ENCODE measurements at regions not wholly inside any gene's neighbourhood (a gene's known extent, or its start where the extent isn't known, plus 50 kb on each side); places are given as distances from the start of the nearest gene placed in this dataset.
A peak's percentile ranks its signal among the peaks of the same experiment; 100 is the strongest.
"Not testable (repeated sequence)": the region's sequence is repeated elsewhere in the genome, so short reads cannot be mapped to it uniquely, and the experiment has no call there.

DNA sequence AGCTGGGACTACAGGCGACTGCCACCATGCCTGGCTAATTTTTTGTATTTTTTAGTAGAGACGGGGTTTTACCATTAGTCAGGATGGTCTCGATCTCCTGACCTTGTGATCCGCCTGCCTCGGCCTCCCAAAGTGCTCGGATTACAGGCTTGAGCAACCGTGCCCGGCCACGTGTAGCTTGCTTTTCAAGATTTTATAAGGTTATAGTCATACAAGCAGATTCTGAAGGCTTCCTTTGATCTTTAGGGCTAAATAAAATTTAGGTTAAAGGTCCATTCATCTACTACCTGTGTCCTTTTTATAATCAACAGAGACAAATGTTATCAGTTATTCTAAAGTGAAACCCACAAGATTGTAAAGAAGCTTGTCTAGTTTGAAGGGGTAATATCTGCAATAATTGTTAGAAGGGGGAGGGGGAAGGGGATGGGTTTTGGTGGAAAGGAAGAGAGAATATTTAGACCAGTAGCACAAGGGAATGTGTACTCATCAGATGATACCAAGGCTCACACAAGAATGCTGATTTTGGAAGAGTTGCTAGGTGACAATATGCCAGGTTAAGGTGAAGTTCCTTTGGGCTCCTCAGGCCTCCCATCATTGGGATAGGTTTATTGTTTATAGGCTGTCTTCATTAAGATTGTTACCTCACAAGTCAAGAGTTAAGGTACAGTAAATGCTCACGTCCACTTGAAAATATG is 284.7 kb downstream of the ALDH8A1 start:
- no peak for DNase-seq

DNA sequence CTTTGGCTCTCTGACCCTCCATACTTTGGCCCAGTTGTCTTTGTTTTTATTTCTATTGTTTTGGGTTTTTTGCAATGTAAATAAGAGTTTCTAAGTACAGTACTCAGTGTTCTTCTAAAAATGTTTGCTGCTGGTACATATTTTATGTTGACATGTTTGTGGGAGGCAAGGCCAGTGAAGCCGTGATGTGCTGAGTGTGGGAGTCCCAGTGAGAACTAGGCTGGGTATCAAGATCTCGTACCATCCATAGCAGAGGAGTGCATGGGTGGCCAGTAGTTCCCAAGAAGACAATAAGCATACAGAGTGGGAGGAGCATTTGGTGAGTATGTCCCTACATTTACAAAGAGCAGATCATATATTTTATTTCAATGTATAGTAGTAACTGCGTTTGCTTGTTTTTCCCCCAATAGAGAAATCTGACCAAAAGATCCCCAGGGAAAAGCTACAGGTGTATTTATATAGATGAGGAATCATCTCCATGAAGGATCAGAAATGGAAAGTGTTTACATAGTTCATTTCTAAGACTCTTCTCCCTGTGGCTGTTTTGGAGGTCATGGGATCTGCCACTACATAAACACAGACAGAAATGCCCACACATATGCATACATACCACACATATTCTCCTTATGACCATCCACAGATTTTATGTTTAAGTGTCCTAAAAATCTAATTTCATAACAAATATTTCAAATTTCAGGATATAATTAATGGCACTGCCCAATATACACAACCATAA is 285.9 kb downstream of the ALDH8A1 start:
- no peak for DNase-seq

DNA sequence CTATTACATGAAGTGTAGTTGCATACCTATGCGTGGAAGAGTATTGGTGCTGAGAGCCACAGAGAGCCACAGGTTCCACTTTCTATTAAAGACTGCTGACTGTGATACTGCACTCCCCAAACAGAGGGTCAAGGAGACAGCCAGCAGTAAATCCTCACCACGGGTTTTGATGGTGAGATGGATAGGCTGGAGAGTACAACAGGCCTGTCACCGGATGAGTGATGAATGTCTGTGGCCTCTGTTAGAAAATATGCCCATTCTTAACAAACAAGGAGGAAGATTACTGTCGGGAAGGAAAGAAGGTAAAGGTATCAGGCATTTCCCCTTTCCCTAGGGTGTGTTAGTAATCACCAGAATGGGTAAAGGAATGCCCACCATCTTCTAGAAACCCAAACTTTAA is 286.5 kb downstream of the ALDH8A1 start:
- no peak for DNase-seq

DNA sequence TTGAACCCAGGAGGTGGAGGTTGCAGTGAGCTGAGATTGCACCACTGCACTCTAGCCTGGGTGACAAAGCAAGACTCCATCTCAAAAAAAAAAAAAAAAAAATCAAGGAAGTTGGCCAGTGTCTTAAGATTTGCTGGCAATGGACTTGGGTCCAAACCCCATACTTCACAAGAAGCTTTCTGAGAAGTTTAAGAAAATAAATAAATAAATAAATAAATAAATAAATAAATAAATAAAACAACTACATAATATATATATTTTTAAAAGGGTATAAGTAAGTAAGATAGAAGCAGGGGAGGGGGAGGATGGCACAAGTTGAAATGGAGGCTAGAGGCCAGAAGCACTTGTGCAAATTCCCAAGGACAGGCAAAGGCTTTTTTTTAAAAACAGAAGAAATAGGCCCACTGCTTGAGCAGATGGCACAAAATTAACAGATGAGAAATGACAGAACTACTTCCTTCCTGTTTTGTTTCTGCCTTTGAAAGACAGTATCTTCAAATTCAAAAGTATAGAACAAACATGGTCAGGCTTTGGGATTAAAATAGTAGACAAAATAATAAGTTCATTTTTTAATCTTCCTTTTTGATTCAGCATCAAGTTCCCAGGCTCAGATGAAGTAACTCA is 287.7 kb downstream of the ALDH8A1 start:
- DNase-seq, result no peak

DNA sequence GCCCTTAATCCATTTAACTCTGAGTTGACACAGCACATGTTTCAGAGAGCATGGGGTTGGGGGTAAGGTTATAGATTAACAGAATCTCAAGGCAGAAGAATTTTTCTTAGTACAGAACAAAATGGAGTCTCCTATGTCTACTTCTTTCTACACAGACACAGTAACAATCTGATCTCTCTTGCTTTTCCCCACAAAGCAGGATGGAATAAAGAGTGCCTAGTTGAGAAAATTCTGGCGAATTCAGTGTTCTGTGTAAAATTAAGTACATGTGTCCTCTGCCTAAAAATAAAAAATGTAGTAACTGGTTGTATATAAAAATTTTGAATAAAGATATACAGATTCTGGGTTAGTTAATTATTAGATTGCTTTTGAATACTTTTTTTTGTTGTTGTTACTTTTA is 290.0 kb downstream of the ALDH8A1 start:
- not testable (repeated sequence) for DNase-seq

DNA sequence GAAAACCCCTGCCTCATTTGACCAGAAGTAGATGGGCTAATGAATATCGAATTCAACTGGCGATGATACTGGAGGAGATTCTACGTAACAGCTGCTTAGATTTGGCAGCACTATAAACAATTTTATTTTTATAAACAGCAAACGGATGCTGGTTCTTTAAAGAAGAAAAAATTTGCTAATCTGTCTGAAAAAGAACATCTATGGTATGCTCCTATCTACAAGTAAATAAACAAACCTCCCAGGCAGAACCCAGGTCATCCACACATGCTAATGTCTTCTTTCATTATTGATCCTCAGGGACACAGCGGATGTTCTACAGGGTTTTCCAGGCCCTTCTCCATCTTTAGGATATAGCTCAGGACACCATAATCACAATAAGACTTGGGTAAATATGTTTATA is 291.3 kb downstream of the ALDH8A1 start:
- no peak for DNase-seq

DNA sequence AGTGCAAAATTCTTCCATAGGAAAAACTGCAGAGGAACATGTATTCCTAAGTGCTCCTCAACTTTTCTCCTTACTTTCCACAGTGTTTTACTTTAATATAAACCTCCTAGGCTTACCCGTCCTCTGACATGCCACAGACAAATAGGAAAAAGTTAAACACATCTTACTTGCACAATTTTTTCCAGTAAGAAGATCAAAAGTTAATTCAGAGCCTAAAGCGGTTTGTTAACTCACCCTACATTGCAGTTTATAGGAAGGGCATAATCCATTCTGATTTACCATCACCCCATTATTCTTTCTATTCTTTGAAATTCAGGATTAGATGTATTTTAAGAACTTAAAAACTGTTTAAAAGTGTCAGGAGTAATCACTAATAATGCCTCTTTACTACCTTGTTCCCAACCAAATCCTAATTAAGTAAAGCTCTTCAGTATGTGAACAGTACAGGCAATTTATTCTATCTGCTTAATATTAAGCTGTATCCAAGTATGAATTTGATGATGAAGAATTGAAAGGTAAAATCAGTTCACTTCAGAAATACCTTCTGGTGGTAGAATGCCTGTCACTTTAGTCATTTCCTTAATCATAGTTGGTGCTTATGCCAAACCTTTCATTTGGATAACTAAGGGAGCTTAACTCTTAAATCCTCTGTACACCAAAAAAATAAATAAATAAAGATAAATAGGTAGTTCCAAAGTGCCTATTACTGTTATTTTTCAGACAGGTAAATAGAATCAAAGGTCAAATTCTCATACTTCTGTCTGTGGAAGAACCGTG is 292.0 kb downstream of the ALDH8A1 start:
- no peak for DNase-seq

DNA sequence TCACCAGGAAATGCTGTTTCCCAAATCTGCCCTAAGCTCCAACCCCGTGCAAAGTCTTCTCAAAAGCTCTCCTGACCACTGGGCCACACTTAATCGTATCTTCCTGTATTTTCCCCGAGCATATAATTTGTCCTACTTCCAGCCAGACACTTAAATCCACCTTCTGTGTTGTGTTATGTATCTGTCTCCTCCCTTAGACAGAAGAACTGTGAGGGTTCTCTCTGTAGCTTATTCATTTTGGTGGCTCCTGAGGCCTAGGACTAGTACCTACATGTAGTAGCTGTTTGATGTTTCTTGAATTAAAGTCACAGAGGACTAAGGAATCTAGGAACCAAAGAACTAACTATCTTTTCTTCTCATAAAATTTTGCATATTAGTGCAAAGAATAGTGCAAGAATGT is 292.6 kb downstream of the ALDH8A1 start:
- DNase-seq, result no peak

DNA sequence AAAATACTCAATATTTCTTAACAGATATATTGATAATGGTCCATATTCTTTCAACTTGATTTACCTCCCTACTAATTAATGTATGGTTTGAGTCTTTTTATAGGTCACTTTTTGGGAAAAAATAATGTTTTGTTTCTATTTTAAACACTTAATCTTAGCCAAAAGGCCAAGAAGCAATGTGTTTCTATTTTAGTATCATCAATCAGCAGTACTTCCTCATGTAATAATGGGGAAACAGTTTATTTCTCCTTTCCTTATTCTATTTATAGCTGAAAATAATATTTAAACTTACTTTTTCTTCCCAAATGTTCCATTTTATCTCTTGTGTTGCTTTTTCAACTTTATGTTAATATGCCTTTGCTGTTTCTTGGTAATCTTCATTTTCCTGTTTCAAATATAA is 295.1 kb downstream of the ALDH8A1 start:
- DNase-seq, result no peak

DNA sequence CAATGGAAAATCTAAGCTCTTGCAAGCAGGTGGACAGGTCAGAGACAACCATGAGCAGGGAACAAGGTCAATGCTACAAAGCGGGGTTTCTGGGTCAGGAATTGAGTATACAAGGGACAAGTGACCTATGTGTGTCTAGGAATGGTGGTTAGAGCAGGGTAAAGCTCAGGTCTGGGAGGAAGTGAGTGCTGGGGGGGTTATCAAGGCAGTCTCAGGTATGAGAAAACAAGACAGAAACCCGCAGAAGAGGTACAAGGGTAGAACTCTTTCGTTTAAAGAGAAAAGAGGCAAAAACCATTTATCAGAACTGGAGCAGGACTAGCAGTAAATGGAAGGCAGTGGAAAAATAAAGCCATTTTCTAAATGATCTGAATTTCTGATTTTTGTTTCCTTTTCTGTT is 298.4 kb downstream of the ALDH8A1 start:
- no peak for DNase-seq

DNA sequence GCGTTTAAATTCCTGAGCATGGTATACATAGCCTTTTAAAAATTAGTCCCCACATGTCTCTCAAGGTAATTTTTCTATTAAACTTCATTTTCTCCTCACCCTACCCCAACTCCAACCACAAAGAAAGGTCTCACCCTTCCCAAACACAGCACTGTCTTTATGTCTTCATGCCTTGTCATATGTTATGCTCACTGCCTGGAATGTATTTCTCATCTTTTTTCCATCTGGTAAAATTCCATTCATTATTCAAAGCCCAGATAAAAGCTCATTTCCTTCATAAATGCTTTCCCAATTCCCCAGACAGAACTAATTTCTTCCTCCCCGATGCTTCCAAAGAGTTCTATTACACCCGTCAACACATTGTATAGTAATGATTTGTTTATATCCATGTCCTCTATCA is 302.0 kb downstream of the ALDH8A1 start:
- DNase-seq, result no peak

DNA sequence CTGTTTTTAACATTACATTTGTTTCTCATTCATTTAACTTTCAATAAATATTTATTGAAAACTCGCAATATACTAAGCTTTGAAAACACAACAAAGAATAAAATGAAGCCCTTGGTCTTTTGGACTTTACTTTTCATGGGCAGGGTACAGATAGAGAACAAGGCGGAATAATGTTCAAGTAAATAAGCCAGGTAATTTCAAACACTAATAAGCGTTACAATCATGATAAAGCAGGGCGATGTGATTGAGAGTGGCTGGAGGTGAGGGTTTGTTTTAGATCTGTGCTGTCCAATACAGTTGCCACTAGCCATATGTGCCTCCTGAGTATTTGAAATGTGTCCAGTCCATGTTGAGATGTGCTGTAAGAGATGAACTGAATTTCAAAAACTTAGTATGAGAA is 307.1 kb downstream of the ALDH8A1 start:
- DNase-seq, result no peak

DNA sequence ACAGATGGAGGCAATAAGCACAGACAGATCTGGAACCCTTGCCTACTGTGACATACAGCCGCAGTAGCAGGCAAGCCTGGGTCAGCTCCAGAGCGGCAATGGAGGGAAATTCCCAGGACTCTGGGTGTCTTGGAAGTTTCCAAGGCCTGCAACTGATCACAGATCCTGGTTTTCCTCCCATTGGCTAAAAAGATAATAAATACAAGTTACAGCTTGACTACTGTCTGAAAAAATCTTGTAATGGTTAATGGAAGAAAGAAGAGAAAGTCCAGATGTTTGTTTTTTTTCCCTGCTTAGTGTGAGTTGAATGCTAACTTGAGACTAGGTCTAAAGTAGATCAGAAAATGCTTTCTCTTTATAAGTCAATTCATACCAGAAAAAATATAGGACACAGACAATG is 307.6 kb downstream of the ALDH8A1 start:
- no peak for DNase-seq

DNA sequence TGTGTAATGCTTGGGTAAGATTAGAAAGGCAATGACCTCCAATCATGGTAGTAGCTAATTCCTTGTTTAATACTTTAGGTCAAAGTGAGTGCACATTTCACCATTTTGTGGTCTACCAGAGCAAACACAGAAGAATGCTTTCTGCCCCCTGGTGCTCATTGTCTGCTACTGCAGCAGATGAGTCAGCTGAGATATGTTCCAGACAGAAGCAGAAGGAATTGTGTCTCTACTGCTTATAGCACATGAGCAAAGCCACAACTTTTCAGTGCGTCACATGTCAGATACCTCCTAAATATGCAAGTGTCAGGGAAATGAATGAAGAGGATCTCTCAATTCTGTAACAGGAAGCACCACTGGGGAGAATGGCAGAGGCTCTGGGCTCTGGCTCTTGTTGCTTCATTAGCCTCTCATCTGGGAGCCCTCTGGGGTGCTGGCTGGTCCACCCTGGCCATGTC is 308.9 kb downstream of the ALDH8A1 start:
- peak; percentile 79 for DNase-seq

DNA sequence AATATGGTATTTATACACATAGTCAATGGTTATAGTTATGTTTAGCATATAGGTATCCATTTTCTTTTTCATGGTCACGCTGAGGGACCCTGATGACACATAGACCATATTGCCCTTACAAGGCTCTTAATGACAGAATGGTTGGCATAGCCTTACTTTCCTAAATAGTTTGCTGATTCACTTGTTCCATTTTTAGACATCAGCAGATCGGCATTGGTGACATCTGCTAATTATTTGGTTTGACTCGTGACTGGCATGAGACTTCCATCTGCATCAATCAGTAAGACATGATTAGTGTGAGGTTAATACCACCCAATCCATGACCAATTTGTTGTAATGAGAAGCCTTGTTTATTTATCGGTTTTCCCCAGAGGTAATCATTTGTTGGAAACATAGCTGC is 309.7 kb downstream of the ALDH8A1 start:
- no peak for DNase-seq

DNA sequence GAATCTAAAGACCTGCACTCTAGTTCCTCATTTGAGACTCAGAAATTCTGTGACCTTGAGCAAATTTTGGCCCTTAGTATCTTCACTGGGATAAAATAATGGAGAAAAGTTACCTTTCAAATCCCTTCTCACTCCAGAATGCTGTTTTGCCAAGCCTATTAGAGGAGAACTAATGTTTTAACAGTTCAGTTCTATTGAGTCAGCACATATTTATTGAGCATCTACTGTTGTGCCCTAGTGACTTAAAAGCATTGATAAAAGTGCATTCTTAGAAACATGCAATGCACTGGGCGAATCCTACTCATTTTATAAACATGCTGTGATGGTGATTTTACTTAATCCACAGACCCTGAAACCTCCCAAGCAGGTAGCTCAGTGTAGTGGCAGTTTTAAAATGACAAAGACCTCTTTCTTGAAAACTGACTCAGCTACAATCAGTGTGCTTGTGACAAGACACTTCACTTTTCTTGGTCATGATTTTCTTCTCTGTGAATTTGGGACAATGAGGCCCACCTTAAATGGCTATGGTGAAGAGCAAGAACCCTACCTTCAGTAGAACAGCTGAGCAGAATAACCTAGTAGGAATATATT is 312.0 kb downstream of the ALDH8A1 start:
- DNase-seq, result no peak

DNA sequence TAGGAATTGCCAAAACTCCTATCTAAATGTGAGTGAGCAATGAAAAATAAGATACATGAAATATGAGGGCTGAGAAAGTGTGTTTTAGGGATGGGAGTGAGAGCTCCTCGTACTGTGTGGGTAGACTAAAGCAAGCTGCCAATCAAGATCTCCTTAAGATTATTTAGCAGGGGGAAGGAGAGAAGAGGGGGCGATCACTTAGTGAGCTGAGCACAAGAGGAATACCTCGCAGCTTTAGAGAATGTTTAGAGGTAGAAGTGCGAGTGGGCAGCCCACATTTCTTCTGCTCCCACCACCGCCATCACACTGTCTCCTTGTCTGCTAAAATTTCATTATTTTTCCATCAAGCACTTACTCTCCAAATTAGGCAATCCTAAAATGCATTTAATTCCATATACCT is 312.6 kb downstream of the ALDH8A1 start:
- no peak for DNase-seq

DNA sequence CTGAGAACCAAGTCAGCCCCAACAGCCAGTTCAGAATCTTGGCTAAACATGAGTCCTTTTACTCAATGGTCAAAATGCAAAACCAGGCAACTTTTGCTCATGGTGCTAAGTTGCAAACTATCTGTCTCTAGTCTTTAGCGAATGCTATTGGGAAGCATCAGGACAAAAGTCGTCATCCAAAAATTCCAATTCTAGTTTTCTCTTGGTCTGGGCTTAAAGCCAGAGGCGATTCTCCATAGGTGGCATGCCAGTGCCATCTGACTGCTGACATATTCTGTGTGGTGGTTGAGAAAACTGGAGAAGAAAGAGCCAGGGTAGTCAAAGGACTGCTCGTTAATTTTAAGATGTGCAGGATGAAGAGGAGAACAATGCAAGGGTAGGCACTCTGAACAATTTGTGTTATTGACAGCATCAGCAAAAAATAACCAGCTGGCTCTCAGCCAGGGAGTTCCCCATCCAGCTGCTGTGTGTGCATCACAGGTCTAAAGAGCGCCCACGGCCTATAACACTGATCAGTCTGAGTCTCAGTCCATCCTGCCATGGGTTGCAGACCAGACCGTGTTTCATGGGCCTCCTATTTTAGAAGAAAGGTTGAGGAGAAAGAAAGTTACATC is 313.6 kb downstream of the ALDH8A1 start:
- peak; percentile 30 for DNase-seq

DNA sequence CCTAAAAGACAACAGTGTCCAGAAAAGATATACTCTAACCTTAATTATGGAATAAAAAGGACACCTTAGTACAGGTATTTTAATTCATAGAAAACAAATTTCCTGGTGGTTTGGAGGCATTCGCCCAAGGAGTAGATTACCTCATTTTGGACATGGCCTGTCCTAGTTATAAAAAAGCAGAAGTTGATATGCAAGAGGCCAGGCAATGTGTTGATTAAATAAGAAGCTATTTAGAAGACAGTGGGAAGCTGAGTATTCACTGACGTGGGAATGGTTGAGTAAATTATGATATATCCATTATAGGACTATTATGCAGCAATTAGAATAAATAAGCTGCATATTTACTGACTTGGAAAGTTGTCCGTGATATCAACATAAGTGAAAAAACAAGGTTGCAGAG is 314.9 kb downstream of the ALDH8A1 start:
- DNase-seq, result no peak

DNA sequence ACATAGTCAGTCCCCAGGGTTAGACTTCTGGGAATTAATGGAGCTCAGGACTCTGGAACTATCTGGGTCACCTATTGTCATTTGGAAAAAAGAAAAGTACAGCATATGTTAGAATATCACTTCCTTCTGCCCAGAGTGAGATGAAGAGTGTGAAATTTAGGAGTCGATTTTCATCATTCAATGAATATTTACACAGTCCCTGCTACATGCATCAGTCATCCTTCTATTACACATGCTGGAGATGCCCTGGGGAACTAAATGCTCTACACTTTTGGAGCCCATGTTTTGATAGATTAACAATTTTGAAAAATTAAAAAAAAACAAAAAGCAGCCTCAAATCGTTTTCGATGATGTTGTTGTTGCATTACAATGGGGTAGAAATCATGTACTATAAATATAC is 315.4 kb downstream of the ALDH8A1 start:
- no peak for DNase-seq

DNA sequence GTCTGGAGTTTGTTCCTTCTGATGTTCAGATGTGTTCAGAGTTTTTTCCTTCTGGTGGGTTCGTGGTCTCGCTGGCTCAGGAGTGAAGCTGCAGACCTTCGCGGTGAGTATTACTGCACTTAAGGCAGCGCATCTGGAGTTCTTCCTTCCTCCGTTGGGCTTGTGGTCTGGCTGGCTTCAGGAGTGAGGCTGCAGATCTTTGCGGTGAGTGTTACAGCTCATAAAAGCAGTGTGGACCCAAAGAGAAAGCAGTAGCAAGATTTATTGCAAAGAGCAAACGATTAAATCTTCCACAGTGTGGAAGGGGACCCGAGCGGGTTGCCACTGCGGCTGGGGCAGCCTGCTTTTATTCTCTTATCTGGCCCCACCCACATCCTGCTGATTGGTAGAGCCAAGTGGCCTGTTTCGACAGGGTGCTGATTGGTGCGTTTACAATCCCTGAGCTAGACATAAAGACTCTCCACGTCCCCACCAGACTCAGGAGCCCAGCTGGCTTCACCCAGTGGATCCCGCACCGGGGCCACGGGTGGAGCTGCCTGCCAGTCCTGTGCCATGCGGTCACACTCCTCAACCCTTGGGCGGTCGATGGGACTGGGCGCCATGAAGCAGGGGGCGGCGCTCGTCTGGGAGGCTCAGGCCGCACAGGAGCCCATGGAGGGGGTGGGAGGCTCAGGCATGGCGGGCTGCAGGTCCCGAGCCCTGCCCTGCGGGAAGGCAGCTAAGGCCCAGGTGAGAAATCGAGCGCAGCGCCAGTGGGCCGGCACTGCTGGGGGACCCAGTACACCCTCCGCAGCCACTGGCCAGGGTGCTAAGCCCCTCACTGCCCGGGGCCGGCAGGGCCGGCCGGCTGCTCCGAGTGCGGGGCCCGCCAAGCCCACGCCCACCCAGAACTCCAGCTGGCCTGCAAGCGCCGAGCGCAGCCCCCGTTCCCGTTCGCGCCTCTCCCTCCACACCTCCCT is 315.3 kb upstream of the SGK1 start:
- peak; percentile 47 for DNase-seq

Measured in stimulated activated CD4-positive, alpha-beta T cell treated with anti-CD3 and anti-CD28 coated beads, Interleukin-15, amount 100 ng/mL, for 24 hours (primary cell).